Uterus (tissue), 3 donors: ENCODE measurements at regions not wholly inside any gene's neighbourhood (a gene's known extent, or its start where the extent isn't known, plus 50 kb on each side); places are given as distances from the start of the nearest gene placed in this dataset.

ENCODE experiments used
- DNase-seq, 2 donors: peaks; one replicate each; pipeline ENCODE4 v3.0.0-alpha.2; 2019 to 2020
- H3K27ac ChIP-seq, 2 donors: fragments of 200-600 bp; sonication (generic); 1 replicate in 1 of 2; 2 replicates in 1 of 2; pipeline ENCODE4 v1.5.1; 2016 to 2018
- H3K27me3 ChIP-seq, 2 donors: fragments of 200-600 bp; sonication (generic); one replicate each; pipeline ENCODE4 v1.5.1; 2018 to 2019; ENCODE audit warnings: control low read depth in 1 of 2
- H3K36me3 ChIP-seq, 2 donors: fragments of 200-600 bp; sonication (generic); one replicate each; pipeline ENCODE4 v1.5.1; 2019; ENCODE audit warnings: control low read depth in 1 of 2
- H3K4me1 ChIP-seq, 2 donors: fragments of 200-600 bp; sonication (generic); one replicate each; pipeline ENCODE4 v1.5.1; 2018 to 2019; ENCODE audit warnings: control low read depth in 1 of 2
- H3K4me3 ChIP-seq, 2 donors: fragments of 200-600 bp; sonication (generic); 1 replicate in 1 of 2; 2 replicates in 1 of 2; pipeline ENCODE4 v1.5.1; 2018 to 2019; ENCODE audit warnings: mild to moderate bottlenecking in 1 of 2
- H3K9me3 ChIP-seq, 2 donors: fragments of 200-600 bp; sonication (generic); one replicate each; pipeline ENCODE4 v1.5.1; 2019; ENCODE audit warnings: control low read depth in 1 of 2
- CTCF ChIP-seq, 4 experiments: fragments of 200-600 bp in 2 of 4; fragments of 450-650 bp in 2 of 4; sonication (generic) in 2 of 4; IDR thresholded peaks; one replicate each; pipeline ENCODE4 v1.5.1; 2016 to 2019; ENCODE audit warnings: antibody characterized with exemption in 4 of 4, mild to moderate bottlenecking in 2 of 4, moderate library complexity in 1 of 4
- POLR2A ChIP-seq, 2 donors: fragments of 450-650 bp; IDR thresholded peaks; one replicate each; pipeline ENCODE4 v1.6.1; 2016; ENCODE audit warnings: antibody characterized with exemption in 2 of 2, mild to moderate bottlenecking in 1 of 2, moderate library complexity in 1 of 2
- intact Hi-C: fragments of 100-400 bp; cut with DNase I; formaldehyde crosslinking; loops from one replicate; pipeline ENCODE4 v1.15.1; 2023; ENCODE audit warnings: low total_unique reads
- donor health status: DM: yes; HTN: yes; CAD: no.

- intact Hi-C loops: no loop called here
- no peak overlapping the region for H3K27ac ChIP-seq
Observed at GRCh38 chr5:53386341-53386740, 94.1 kb upstream of the FST start.

GRCh38 chr5:53389093-53389492 is 91.3 kb upstream of the FST start:
- H3K9me3 ChIP-seq: peaks cover 0 to 5% of the 10 kb centered on the region in 2 donors
- no peak for DNase-seq
- intact Hi-C loops: no loop called here
- no peak overlapping the region for H3K27ac ChIP-seq
- TF ChIP-seq POLR2A (IDR thresholded peaks at IDR 0.05) (no peak), CTCF (IDR thresholded peaks at IDR 0.05) (no peak)
- no peak overlapping the region for H3K4me3 ChIP-seq
- no peaks in the 10 kb centered on the region for H3K36me3 ChIP-seq
- no peaks in the 10 kb centered on the region for H3K4me1 ChIP-seq
- H3K27me3 ChIP-seq: no peaks in the 10 kb centered on the region

More at GRCh38 chr5:53386341-53386740, 94.1 kb upstream of the FST start:
- DNase-seq: no peak
- Histone ChIP-seq H3K9me3 (peaks cover 0 to 5% of the 10 kb centered on the region in 2 donors), H3K4me3 (no peak overlapping the region), H3K27me3 (no peaks in the 10 kb centered on the region), H3K36me3 (no peaks in the 10 kb centered on the region), H3K4me1 (no peaks in the 10 kb centered on the region)
- TF ChIP-seq CTCF (IDR thresholded peaks at IDR 0.05) (no peak), POLR2A (IDR thresholded peaks at IDR 0.05) (no peak)

- peaks cover 0 to 5% of the 10 kb centered on the region in 2 donors for H3K9me3 ChIP-seq
- no peak for TF ChIP-seq POLR2A (IDR thresholded peaks at IDR 0.05)
- no peak for TF ChIP-seq CTCF (IDR thresholded peaks at IDR 0.05)
- H3K36me3 ChIP-seq: no peaks in the 10 kb centered on the region
- no peaks in the 10 kb centered on the region for H3K4me1 ChIP-seq
- no peak for DNase-seq
- no peak overlapping the region for H3K4me3 ChIP-seq
- H3K27me3 ChIP-seq: no peaks in the 10 kb centered on the region
- H3K27ac ChIP-seq: no peak overlapping the region
- intact Hi-C loops: no loop called here
Observed at GRCh38 chr5:53392073-53392472, 88.4 kb upstream of the FST start.

GRCh38 chr5:53394808-53395207 is 85.6 kb upstream of the FST start:
- Histone ChIP-seq H3K9me3 (no peaks in the 10 kb centered on the region), H3K27ac (no peak overlapping the region), H3K4me1 (no peaks in the 10 kb centered on the region), H3K27me3 (no peaks in the 10 kb centered on the region), H3K36me3 (no peaks in the 10 kb centered on the region), H3K4me3 (no peak overlapping the region)
- DNase-seq: no peak
- intact Hi-C loops: no loop called here
- TF ChIP-seq POLR2A (IDR thresholded peaks at IDR 0.05) (no peak), CTCF (IDR thresholded peaks at IDR 0.05) (no peak)

GRCh38 chr5:53397141-53397757 is 83.2 kb upstream of the FST start:
- no peak overlapping the region for H3K4me3 ChIP-seq
- no peaks in the 10 kb centered on the region for H3K4me1 ChIP-seq
- H3K36me3 ChIP-seq: no peaks in the 10 kb centered on the region
- H3K27ac ChIP-seq: no peak overlapping the region
- no peaks in the 10 kb centered on the region for H3K27me3 ChIP-seq
- no peaks in the 10 kb centered on the region for H3K9me3 ChIP-seq
- TF ChIP-seq POLR2A (IDR thresholded peaks at IDR 0.05) (no peak), CTCF (IDR thresholded peaks at IDR 0.05) (no peak)
- DNase-seq: no peak
- intact Hi-C loops: no loop called here
